GM18909 (cell line): ENCODE measurements at regions not wholly inside any gene's neighbourhood (a gene's known extent, or its start where the extent isn't known, plus 50 kb on each side); places are given as distances from the start of the nearest gene placed in this dataset.

Experiments used
- ATAC-seq: cut with Tn5 transposase; IDR thresholded peaks from one replicate; pipeline ENCODE4 v1.9.1; 2021; ENCODE audit warnings: mild to moderate bottlenecking; ENCODE audit not compliant: unreplicated experiment, poor library complexity

DNA sequence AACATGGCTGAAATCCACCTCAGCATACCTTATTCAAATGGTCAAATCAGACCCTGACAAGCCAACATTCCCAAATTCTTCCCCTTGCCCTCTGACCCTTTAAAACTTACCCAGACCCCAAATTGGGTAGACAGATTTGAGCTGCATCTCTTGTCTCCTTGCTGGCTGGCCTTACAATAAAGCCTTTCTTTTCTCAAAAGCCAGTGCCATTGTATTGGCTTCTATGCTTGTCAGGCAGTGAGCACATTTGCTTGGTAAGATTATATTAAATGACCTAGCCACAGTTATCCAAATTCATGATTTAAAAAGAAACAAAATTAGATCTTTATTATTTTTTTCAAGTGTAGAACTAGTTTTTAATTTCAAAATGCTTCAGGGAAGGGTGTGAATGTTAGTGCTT, 67.8 kb upstream of the FAM83B start:
- no peak for ATAC-seq

DNA sequence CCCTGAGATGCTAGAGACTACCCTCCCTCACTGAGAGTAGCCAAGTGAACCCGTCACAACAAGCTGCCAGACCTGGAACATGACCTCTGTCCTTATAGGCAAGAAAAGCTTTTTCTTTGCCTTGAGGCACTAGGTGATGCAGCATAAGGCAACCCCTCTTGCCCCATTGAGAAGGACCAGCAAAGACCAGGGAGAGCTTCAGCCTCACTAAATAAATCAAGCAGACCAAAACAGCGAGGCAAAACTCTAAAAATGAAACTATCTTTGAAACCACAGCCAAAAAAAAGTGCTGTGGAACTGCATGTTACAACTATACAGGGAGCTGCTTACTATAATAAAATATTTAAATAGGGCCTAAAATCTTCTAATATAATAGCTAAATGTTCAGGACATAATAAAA, 62.6 kb upstream of the FAM83B start:
- ATAC-seq = no peak

DNA sequence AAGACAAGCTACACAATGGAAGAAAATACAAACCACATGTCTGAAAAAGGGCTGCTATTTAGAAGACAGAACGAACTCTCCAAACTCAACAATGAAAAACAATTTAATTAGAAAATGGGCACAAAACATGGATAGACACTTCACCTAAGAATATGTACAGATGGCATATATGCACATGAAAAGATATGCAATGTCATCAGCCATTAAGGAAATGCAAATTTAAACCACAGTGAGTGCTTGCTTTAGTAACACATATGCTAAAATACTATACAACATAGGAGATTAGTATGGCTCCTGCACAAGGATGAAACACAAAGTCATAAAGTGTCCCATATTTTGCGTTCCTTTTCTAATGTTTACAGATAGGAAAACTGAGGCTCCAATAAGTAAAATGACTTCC, 60.4 kb upstream of the FAM83B start:
- no peak for ATAC-seq

DNA sequence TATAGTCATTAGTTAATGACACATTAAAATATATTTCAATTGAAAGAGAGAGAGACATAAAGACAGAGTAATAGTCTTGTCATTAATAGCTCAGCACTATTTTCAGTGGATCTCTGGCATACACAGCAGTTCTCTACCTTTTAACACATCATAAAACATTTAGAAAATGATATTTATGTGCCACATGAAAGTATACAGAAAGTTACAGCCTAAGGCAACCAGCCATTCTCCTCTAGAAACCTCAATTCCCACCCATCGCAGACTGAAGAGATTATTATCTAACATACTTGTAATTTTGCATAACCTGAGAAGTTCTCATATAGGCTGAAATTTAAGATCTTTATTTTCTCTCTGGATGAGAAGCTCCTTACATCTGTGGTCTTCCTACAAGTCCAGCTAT, 58.7 kb upstream of the FAM83B start:
- no peak for ATAC-seq
